SK-N-SH treated with all-trans-retinoic acid at 6 μM for 48 hours (cell line): ENCODE measurements at regions not wholly inside any gene's neighbourhood (a gene's known extent, or its start where the extent isn't known, plus 50 kb on each side); places are given as distances from the start of the nearest gene placed in this dataset.

Experiments used
- ATAC-seq: fragments of 200-7000 bp; cut with Tn5 transposase; 3 replicates; pipeline ENCODE4 v1.9.1; 2020; ENCODE audit warnings: mild to moderate bottlenecking, moderate library complexity
- ARNTL ChIP-seq: fragments of 450-650 bp; formaldehyde crosslinking; IDR thresholded peaks from 2 replicates; pipeline ENCODE4 v1.5.0; 2020; ENCODE audit warnings: low read depth, mild to moderate bottlenecking, moderate library complexity, borderline replicate concordance
- CREB5 ChIP-seq: fragments of 250-450 bp; sonication (Bioruptor Pico); IDR thresholded peaks from 2 replicates; pipeline ENCODE4 v1.5.1; 2020; ENCODE audit warnings: low read depth, mild to moderate bottlenecking, moderate library complexity
- CSDC2 ChIP-seq: fragments of 250-450 bp; sonication (Bioruptor Pico); IDR thresholded peaks from 2 replicates; pipeline ENCODE4 v1.5.0; 2020; ENCODE audit warnings: mild to moderate bottlenecking, moderate library complexity
- CSRNP3 ChIP-seq: fragments of 250-450 bp; sonication (Bioruptor Pico); IDR thresholded peaks from 2 replicates; pipeline ENCODE4 v1.5.1; 2021; ENCODE audit warnings: mild to moderate bottlenecking, moderate library complexity
- ESRRG ChIP-seq: fragments of 250-450 bp; sonication (Bioruptor Pico); IDR thresholded peaks from 2 replicates; pipeline ENCODE4 v1.6.1; 2021; ENCODE audit warnings: mild to moderate bottlenecking
- GLIS3 ChIP-seq: fragments of 250-450 bp; sonication (Bioruptor Pico); IDR thresholded peaks from 2 replicates; pipeline ENCODE4 v1.5.0; 2020; ENCODE audit warnings: mild to moderate bottlenecking, moderate library complexity
- ISL1 ChIP-seq: fragments of 250-450 bp; sonication (Bioruptor Pico); IDR thresholded peaks from 2 replicates; pipeline ENCODE4 v2.1.2; 2022; ENCODE audit warnings: mild to moderate bottlenecking, moderate library complexity
- OSR1 ChIP-seq: fragments of 250-450 bp; sonication (Bioruptor Pico); IDR thresholded peaks from 2 replicates; pipeline ENCODE4 v1.8.0; 2022; ENCODE audit warnings: moderate library complexity, mild to moderate bottlenecking, inconsistent platforms
- PATZ1 ChIP-seq: fragments of 250-450 bp; sonication (Bioruptor Pico); IDR thresholded peaks from 2 replicates; pipeline ENCODE4 v1.8.0; 2020; ENCODE audit warnings: mild to moderate bottlenecking, moderate library complexity, borderline replicate concordance
- POU6F1 ChIP-seq: fragments of 250-450 bp; sonication (Bioruptor Pico); IDR thresholded peaks from 2 replicates; pipeline ENCODE4 v1.8.0; 2021; ENCODE audit warnings: low read depth, mild to moderate bottlenecking, moderate library complexity, borderline replicate concordance
- PPARA ChIP-seq: fragments of 250-450 bp; sonication (Bioruptor Pico); IDR thresholded peaks from 2 replicates; pipeline ENCODE4 v1.5.0; 2020; ENCODE audit warnings: mild to moderate bottlenecking, borderline replicate concordance
- RARB ChIP-seq: fragments of 250-450 bp; sonication (Bioruptor Pico); IDR thresholded peaks from 2 replicates; pipeline ENCODE4 v1.8.0; 2021; ENCODE audit warnings: mild to moderate bottlenecking, moderate library complexity
- SNAI2 ChIP-seq: fragments of 250-450 bp; sonication (Bioruptor Pico); IDR thresholded peaks from 2 replicates; pipeline ENCODE4 v1.5.0; 2020; ENCODE audit warnings: mild to moderate bottlenecking, moderate library complexity
- TCF4 ChIP-seq: fragments of 250-450 bp; sonication (Bioruptor Pico); IDR thresholded peaks from 2 replicates; pipeline ENCODE4 v1.8.0; 2021; ENCODE audit warnings: mild to moderate bottlenecking, moderate library complexity, borderline replicate concordance
- TOX ChIP-seq: fragments of 250-450 bp; sonication (Bioruptor Pico); IDR thresholded peaks from 2 replicates; pipeline ENCODE4 v1.8.0; 2021; ENCODE audit warnings: mild to moderate bottlenecking, moderate library complexity, borderline replicate concordance
- TSHZ2 ChIP-seq: fragments of 250-450 bp; sonication (Bioruptor Pico); IDR thresholded peaks from 2 replicates; pipeline ENCODE4 v1.5.0; 2020; ENCODE audit warnings: mild to moderate bottlenecking, moderate library complexity
- ZC3H10 ChIP-seq: fragments of 250-450 bp; sonication (Bioruptor Pico); IDR thresholded peaks from 2 replicates; pipeline ENCODE4 v1.5.1; 2021; ENCODE audit warnings: mild to moderate bottlenecking, moderate library complexity
- ZFP3 ChIP-seq: fragments of 250-450 bp; sonication (Bioruptor Pico); IDR thresholded peaks from 2 replicates; pipeline ENCODE4 v1.5.0; 2020; ENCODE audit warnings: mild to moderate bottlenecking, moderate library complexity
- ZFP30 ChIP-seq: fragments of 450-650 bp; formaldehyde crosslinking; IDR thresholded peaks from 2 replicates; pipeline ENCODE4 v1.5.0; 2022; ENCODE audit warnings: mild to moderate bottlenecking, moderate library complexity
- ZNF565 ChIP-seq: fragments of 450-650 bp; formaldehyde crosslinking; conservative IDR thresholded peaks from 2 replicates; pipeline ENCODE4 v1.5.0; 2020; ENCODE audit warnings: low read depth, mild to moderate bottlenecking, moderate library complexity
- ZNF70 ChIP-seq: fragments of 450-650 bp; formaldehyde crosslinking; IDR thresholded peaks from 2 replicates; pipeline ENCODE4 v1.5.0; 2020; ENCODE audit warnings: mild to moderate bottlenecking, moderate library complexity
- ZNF8 ChIP-seq: fragments of 450-650 bp; formaldehyde crosslinking; IDR thresholded peaks from 2 replicates; pipeline ENCODE4 v1.5.0; 2020; ENCODE audit warnings: mild to moderate bottlenecking, moderate library complexity

- TF ChIP-seq OSR1 (CRISPR knock-in tag) (no peak), ARNTL (no peak), ESRRG (CRISPR knock-in tag) (no peak), SNAI2 (no peak), ISL1 (CRISPR knock-in tag) (no peak), ZC3H10 (no peak), TCF4 (CRISPR knock-in tag) (no peak), ZFP30 (CRISPR knock-in tag) (no peak), ZNF565 (CRISPR knock-in tag) (no peak)
- no peak for ATAC-seq
Observed at GRCh38 chr13:40167327-40167726, 499.1 kb downstream of the FOXO1 start.

- TF ChIP-seq RARB (CRISPR knock-in tag), result no peak
- TF ChIP-seq ZNF70 (CRISPR knock-in tag), result no peak
- no peak for TF ChIP-seq ZNF8 (CRISPR knock-in tag)
- no peak for TF ChIP-seq ZFP30 (CRISPR knock-in tag)
- no peak for TF ChIP-seq SNAI2
- no peak for TF ChIP-seq PATZ1 (CRISPR knock-in tag)
- no peak for TF ChIP-seq TOX
- TF ChIP-seq ISL1 (CRISPR knock-in tag), result no peak
- no peak for TF ChIP-seq CSRNP3 (CRISPR knock-in tag)
- no peak for TF ChIP-seq CSDC2 (CRISPR knock-in tag)
- no peak for TF ChIP-seq PPARA (CRISPR knock-in tag)
- no peak for TF ChIP-seq POU6F1 (CRISPR knock-in tag)
- TF ChIP-seq ESRRG (CRISPR knock-in tag), result no peak
- TF ChIP-seq TSHZ2 (CRISPR knock-in tag), result no peak
- TF ChIP-seq CREB5 (CRISPR knock-in tag), result no peak
- no peak for TF ChIP-seq GLIS3
- no peak; the same call in 2 of the 3 replicates for ATAC-seq
Observed at GRCh38 chr13:40168425-40169166, 497.8 kb downstream of the FOXO1 start.

- no peak for ATAC-seq
- TF ChIP-seq ARNTL, result no peak
- TF ChIP-seq TSHZ2 (CRISPR knock-in tag), result no peak
- TF ChIP-seq CSRNP3 (CRISPR knock-in tag), result no peak
- TF ChIP-seq ZFP3 (CRISPR knock-in tag), result no peak
- TF ChIP-seq CREB5 (CRISPR knock-in tag), result no peak
- no peak for TF ChIP-seq RARB (CRISPR knock-in tag)
- TF ChIP-seq GLIS3, result no peak
- no peak for TF ChIP-seq TOX
- TF ChIP-seq ZFP30 (CRISPR knock-in tag), result no peak
- TF ChIP-seq PPARA (CRISPR knock-in tag), result no peak
- no peak for TF ChIP-seq ZNF565 (CRISPR knock-in tag)
- TF ChIP-seq ISL1 (CRISPR knock-in tag), result no peak
Observed at GRCh38 chr13:40169476-40169875, 497.0 kb downstream of the FOXO1 start.
